HG03103 (cell line): ENCODE measurements at regions not wholly inside any gene's neighbourhood (a gene's known extent, or its start where the extent isn't known, plus 50 kb on each side); places are given as distances from the start of the nearest gene placed in this dataset.
"Not testable (repeated sequence)": the region's sequence is repeated elsewhere in the genome, so short reads cannot be mapped to it uniquely, and the experiment has no call there.

Experiments
- ATAC-seq: cut with Tn5 transposase; IDR thresholded peaks from one replicate; pipeline ENCODE4 v1.9.1; 2021; ENCODE audit warnings: low read depth; ENCODE audit not compliant: unreplicated experiment

GRCh38 chr2:87525497-87525991, 222.3 kb upstream of the PLGLB2 start:
- ATAC-seq = not testable (repeated sequence)

- not testable (repeated sequence) for ATAC-seq
Observed at GRCh38 chr2:87526258-87526657, 221.6 kb upstream of the PLGLB2 start.

- not testable (repeated sequence) for ATAC-seq
Observed at GRCh38 chr2:87531968-87532715, 215.7 kb upstream of the PLGLB2 start.

- ATAC-seq = not testable (repeated sequence)
Observed at GRCh38 chr2:87533390-87534272, 214.3 kb upstream of the PLGLB2 start.

GRCh38 chr2:87534273-87534889, 213.5 kb upstream of the PLGLB2 start:
- ATAC-seq = not testable (repeated sequence)

GRCh38 chr2:87536427-87536826, 211.5 kb upstream of the PLGLB2 start:
- ATAC-seq = not testable (repeated sequence)

- ATAC-seq = not testable (repeated sequence)
Observed at GRCh38 chr2:87537251-87537671, 210.6 kb upstream of the PLGLB2 start.

GRCh38 chr2:87538268-87538667, 209.6 kb upstream of the PLGLB2 start:
- not testable (repeated sequence) for ATAC-seq

GRCh38 chr2:87539151-87539943, 208.5 kb upstream of the PLGLB2 start:
- not testable (repeated sequence) for ATAC-seq

- not testable (repeated sequence) for ATAC-seq
Observed at GRCh38 chr2:87540242-87540641, 207.6 kb upstream of the PLGLB2 start.

GRCh38 chr2:87542599-87543174, 205.2 kb upstream of the PLGLB2 start:
- not testable (repeated sequence) for ATAC-seq

- ATAC-seq = not testable (repeated sequence)
Observed at GRCh38 chr2:87543797-87544196, 204.1 kb upstream of the PLGLB2 start.

GRCh38 chr2:87547106-87547505, 200.8 kb upstream of the PLGLB2 start:
- ATAC-seq = not testable (repeated sequence)

- not testable (repeated sequence) for ATAC-seq
Observed at GRCh38 chr2:87547966-87548365, 199.9 kb upstream of the PLGLB2 start.

- ATAC-seq = not testable (repeated sequence)
Observed at GRCh38 chr2:87548681-87549536, 199.0 kb upstream of the PLGLB2 start.

- ATAC-seq = not testable (repeated sequence)
Observed at GRCh38 chr2:87549561-87550202, 198.2 kb upstream of the PLGLB2 start.

- ATAC-seq = not testable (repeated sequence)
Observed at GRCh38 chr2:87554678-87555077, 193.2 kb upstream of the PLGLB2 start.

GRCh38 chr2:87555082-87555481, 192.8 kb upstream of the PLGLB2 start:
- ATAC-seq = not testable (repeated sequence)
